ENCODE measurements at regions not wholly inside any gene's neighbourhood (a gene's known extent, or its start where the extent isn't known, plus 50 kb on each side); places are given as distances from the start of the nearest gene placed in this dataset.

GRCh38 chr12:69066492-69067373 lies 133.8 kb upstream of the CPM start:
- TF ChIP-seq, protein P1, sequence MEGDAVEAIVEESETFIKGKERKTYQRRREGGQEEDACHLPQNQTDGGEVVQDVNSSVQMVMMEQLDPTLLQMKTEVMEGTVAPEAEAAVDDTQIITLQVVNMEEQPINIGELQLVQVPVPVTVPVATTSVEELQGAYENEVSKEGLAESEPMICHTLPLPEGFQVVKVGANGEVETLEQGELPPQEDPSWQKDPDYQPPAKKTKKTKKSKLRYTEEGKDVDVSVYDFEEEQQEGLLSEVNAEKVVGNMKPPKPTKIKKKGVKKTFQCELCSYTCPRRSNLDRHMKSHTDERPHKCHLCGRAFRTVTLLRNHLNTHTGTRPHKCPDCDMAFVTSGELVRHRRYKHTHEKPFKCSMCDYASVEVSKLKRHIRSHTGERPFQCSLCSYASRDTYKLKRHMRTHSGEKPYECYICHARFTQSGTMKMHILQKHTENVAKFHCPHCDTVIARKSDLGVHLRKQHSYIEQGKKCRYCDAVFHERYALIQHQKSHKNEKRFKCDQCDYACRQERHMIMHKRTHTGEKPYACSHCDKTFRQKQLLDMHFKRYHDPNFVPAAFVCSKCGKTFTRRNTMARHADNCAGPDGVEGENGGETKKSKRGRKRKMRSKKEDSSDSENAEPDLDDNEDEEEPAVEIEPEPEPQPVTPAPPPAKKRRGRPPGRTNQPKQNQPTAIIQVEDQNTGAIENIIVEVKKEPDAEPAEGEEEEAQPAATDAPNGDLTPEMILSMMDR (IDR thresholded peaks at IDR 0.05; ENCODE audit: low read depth, low read length): no peak
- H3K4me3 ChIP-seq (replicated peaks in 1 of 2; ENCODE audit: low read depth in 2 of 2, low read length in 2 of 2): no peak overlapping the region
- no peak for DNase-seq (ENCODE audit: low read depth in 2 of 2)

DNA sequence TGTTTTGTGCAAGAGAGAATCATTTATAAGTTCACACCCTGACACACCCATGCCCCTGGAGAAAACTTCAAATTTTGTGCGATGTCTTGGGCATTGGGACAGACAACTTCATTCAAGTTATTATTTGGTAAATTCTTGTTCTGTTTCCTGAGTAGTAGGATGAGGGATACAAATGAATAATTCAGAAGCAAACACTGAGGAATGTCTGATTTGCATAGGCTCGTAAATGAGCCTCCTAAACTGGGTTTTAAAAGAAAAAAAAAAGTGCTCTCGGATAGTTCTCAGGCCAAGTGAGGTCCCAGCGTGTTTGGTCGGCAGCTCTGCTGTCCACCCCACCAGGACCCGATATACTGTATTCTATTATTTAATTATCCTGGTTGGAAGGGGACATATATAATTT lies 134.7 kb upstream of the CPM start:
- H3K4me3 ChIP-seq (replicated peaks in 1 of 2; ENCODE audit: low read depth in 2 of 2, low read length in 2 of 2): no peak overlapping the region
- TF ChIP-seq, protein P1 (IDR thresholded peaks at IDR 0.05; ENCODE audit: low read depth, low read length): no peak
- no peak for DNase-seq (ENCODE audit: low read depth in 2 of 2)

DNA sequence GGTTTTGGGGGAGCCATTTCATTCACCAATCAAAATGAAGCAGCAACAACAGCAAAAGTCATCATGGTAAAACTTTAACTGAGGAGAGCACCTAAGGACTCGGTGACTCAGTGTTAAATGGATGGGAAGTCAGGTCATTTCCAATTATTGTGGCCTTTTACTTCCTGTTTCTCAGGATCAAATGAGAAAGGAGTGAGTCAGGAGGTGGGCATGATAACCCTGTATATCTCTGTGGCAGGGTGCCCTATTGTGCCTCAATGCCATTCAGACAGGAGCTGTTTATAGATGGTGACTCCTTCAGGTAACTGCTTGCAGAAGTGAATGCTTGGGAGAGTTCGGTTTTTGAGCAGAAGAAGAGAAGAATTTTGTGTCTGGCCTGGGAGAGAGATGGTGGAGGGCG lies 135.5 kb upstream of the CPM start:
- TF ChIP-seq, protein P1 (IDR thresholded peaks at IDR 0.05; ENCODE audit: low read depth, low read length): no peak
- peak in 1 of 2 donors; percentile 64 for DNase-seq (ENCODE audit: low read depth in 2 of 2)
- no peak overlapping the region for H3K4me3 ChIP-seq (replicated peaks in 1 of 2; ENCODE audit: low read depth in 2 of 2, low read length in 2 of 2)

- no peak overlapping the region for H3K4me3 ChIP-seq (replicated peaks in 1 of 2; ENCODE audit: low read depth in 2 of 2, low read length in 2 of 2)
- DNase-seq (ENCODE audit: low read depth in 2 of 2): no peak
- TF ChIP-seq, protein P1 (IDR thresholded peaks at IDR 0.05; ENCODE audit: low read depth, low read length): no peak
Observed at GRCh38 chr12:69069479-69069878, 136.5 kb upstream of the CPM start.

DNA sequence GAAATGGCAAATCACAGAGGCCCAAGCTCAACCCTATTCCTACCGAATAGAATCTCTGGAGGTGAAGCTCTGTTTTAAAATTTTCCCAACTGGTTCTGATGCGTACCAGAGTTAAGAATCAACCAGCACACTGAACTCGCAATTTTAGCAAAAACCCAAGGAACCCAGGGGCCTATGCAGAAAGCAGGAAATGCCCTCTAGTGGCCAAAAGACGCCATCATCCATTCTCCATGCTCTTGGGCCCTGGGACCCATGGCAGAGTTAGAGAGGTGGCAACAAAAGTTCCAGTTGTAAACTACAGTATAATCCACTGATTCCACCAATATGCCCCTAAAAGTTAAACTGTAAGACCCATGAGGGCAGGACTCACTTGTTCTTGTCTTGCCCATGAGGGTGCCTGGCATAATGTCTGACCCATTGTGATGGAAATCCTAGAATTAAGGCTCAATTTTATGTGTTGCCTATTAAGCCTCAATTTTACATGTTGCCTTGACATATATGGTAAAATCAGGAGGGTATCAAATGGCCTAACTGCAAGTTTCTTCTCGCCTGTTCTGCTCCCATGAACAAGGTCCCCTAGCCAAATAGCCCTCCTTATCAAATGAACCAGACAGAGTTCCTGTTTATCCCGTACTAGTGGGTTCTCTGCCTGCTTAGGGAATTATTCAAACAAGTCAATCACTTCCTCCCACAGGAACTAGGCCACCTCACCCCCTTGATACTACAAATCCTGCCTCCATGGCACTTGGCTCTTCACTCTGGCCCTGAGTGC lies 137.5 kb upstream of the CPM start:
- peak; percentile 77 to 87 for DNase-seq (ENCODE audit: low read depth in 2 of 2)
- no peak overlapping the region for H3K4me3 ChIP-seq (replicated peaks in 1 of 2; ENCODE audit: low read depth in 2 of 2, low read length in 2 of 2)
- TF ChIP-seq, protein P1 (IDR thresholded peaks at IDR 0.05; ENCODE audit: low read depth, low read length): peak; percentile 91

GRCh38 chr12:69071091-69071370 lies 138.1 kb upstream of the CPM start:
- H3K4me3 ChIP-seq (replicated peaks in 1 of 2; ENCODE audit: low read depth in 2 of 2, low read length in 2 of 2): no peak overlapping the region
- TF ChIP-seq, protein P1 (IDR thresholded peaks at IDR 0.05; ENCODE audit: low read depth, low read length): no peak
- DNase-seq (ENCODE audit: low read depth in 2 of 2): no peak
